ENCODE measurements at regions not wholly inside any gene's neighbourhood (a gene's known extent, or its start where the extent isn't known, plus 50 kb on each side); places are given as distances from the start of the nearest gene placed in this dataset.

DNA sequence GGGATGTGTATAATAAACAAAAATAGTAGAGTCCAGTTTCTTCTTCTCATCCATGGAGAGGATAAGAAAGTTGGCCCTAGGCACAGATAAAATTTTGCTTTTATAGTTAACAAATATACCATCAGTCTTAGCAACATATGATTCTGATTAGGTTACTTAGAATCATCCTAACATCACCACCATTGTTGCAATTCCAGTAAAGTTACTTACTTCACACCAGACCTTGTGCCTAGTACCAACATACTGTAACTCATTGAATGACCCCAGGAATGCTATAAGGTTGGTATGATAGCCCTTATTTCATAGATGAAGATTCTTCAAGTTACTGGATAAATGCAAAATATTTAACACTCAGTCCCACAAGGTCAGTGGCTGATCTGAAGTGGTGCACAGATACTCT lies 183.8 kb upstream of the ATP2B1 start:
- DNase-seq = no peak
- in situ Hi-C loops (cut with HindIII; ENCODE audit: low pct_ligation_motif_present, low pct_unique_long_range_greater_than_20kb, low sequenced_read_pairs) = no loop called here

DNA sequence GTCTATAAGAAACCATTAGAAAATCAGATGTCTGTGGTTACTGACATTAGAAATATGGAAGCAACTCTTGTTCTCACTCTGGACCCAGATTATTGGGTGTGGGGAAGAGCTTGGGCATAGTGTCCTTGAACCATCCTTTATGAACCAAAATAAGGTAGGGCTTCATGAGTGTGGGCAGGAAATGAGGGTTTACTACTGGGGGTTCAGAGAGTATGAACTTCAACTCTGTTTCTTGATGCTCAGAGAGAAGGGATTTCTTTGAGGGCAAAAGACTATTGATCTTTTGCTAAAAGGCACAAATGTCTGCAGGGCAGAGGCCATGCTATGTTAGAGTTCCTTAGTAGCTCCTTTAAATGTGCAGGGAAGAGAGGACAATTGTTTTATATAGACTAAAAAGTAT lies 183.3 kb upstream of the ATP2B1 start:
- in situ Hi-C loops (cut with HindIII; ENCODE audit: low pct_ligation_motif_present, low pct_unique_long_range_greater_than_20kb, low sequenced_read_pairs) = no loop called here

DNA sequence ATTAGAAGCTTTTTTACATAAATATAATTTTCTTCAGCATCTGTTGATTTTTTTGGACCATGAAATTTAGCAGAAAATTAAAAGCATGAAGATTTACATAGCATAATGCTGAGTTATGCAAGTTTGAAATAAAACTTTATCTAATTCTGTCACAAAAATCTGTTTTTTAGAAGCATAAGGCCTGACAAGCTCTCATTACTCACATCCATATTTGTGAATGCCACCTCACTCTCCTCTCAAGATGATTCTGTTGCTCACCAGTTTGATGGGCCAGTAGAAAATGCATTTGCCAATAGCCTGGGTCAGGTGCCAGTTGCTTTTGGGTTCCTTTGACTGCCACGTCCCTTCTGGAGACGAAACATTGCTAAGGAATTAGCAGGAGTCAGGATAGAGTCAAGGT lies 181.5 kb upstream of the ATP2B1 start:
- in situ Hi-C loops (cut with HindIII; ENCODE audit: low pct_ligation_motif_present, low pct_unique_long_range_greater_than_20kb, low sequenced_read_pairs) = no loop called here
- no peak for DNase-seq

More for the DNA sequence above, 183.3 kb upstream of the ATP2B1 start:
- DNase-seq = no peak

DNA sequence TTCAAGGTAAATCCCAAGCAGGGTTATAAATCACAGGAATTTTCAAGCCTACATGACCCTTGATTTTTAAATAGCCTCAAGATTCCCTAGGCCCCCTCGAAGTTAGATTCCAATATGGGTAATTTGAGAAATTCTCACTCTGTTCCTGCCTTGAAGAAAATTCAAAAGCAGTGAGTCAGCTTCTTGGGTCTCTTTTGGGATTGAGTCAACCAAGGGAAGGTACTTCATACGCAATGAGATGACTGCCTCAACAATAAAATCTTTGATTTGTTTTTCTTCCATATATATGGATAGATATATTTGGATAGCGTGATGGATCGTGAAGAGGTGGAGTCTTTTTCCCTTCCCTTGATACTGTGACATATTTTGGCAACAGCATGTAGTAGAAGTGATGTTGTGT lies 180.4 kb upstream of the ATP2B1 start:
- in situ Hi-C loops (cut with HindIII; ENCODE audit: low pct_ligation_motif_present, low pct_unique_long_range_greater_than_20kb, low sequenced_read_pairs) = no loop called here
- no peak for DNase-seq

DNA sequence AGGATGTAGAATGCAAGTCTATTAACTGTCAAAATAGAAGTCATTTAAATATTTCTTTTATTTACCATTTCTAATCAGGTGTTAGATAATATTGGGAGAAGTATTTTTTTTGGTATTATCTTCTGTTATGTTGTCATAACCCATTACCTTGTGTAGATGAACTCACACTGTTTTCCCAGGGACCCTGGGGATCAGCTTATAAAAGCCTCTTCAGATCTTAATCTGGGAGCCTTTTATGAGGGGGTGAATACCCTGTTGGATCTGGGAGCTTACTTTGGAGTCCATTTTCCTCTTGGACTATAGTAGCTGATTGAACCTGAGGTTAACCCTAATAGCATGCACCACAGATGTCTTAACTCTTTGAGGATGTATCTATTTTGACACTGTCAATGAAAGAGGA lies 176.3 kb upstream of the ATP2B1 start:
- in situ Hi-C loops (cut with HindIII; ENCODE audit: low pct_ligation_motif_present, low pct_unique_long_range_greater_than_20kb, low sequenced_read_pairs) = no loop called here
- no peak for DNase-seq

DNA sequence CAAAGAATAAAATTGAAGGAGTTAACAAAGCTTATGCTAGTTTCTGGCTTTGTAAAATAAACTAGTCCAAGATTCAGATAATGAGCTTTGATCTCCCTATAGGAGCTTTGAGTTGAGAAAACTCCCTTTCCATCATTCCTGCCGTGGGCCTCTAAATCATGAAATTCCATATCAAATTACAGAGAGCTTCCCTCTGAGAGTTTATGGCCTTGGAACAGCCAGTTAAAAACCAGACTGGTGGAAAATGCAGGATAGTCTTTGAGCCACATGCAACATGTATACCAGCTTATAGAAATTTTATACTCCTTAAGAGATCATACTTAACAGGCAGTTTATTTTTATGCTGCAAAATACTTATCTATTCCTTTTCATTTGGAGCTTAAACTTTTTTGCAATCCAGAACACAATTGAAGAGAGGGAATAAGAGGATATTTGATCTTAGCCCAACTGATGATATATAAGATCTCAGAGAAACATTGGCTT lies 175.8 kb upstream of the ATP2B1 start:
- DNase-seq = no peak
- in situ Hi-C loops (cut with HindIII; ENCODE audit: low pct_ligation_motif_present, low pct_unique_long_range_greater_than_20kb, low sequenced_read_pairs) = no loop called here

DNA sequence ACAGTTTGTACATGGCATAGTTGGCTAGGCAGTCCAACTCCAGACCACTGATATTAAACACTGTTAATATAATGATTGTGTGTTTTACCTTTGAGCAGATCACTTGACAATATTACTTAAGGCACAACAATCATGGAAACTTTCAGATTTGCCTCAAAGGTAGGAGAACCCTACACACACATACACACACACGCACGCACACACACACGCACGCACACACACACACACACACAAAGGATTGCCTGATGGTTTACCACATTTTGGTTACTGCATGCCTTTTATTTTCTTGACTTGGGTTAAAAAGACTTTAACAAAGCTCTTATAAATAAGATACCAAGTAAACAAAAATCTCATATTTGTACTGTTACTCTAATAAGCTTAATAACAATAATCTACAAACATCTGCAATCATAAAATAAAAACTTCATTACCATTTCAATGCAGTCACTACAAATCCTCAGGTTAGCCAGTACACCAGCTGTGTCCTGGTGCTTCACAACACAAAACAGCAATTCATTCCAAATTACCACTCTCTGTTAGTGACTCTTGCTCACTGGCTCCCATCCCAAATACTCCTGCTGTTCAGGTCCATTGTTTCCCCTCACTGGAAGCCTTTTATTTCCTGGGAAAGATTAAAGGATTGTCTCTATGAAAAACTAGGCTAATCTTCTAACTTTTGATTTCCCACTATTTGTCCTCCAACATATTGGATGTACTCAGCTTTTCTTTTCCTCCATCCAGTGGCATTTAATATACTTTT lies 175.2 kb upstream of the ATP2B1 start:
- no peak for DNase-seq
- in situ Hi-C loops (cut with HindIII; ENCODE audit: low pct_ligation_motif_present, low pct_unique_long_range_greater_than_20kb, low sequenced_read_pairs) = no loop called here

DNA sequence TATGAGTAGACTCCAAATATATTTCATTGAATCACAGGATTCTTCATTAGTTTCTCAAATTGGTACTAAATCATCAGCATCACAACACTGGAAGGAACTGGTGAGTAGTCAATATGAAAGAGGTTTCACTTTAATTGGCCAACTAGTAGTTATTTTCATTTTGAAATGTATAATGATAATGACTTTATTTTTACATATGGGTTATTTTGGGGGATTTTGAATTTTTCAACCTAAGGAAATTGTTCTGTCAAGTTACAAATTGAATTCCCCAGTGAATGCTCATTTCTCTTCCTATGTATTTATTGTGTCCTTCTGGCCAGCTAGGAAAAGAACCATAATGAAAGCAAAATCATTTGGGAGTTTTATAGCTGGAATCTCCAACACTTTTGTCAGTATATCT lies 174.2 kb upstream of the ATP2B1 start:
- in situ Hi-C loops (cut with HindIII; ENCODE audit: low pct_ligation_motif_present, low pct_unique_long_range_greater_than_20kb, low sequenced_read_pairs) = no loop called here
- no peak for DNase-seq

DNA sequence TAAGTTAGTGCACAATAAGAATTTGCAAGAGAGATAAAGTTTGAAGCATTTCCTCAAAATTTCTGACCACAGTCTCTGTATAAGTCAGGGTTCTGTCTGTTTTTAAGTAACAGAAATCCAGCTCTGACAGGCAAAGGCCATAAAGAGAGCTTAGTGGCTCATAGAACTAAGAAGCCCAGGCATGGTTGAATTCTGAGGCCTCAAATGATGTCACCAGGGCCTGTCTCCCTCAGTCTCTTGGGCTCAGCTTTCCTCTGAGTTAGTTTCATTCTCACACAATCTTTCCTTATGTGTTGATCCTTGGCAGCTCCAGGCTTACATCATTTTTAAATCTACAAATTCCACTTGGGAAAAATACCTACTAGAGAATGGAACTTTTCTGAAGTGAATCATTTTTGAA lies 173.4 kb upstream of the ATP2B1 start:
- no peak for DNase-seq
- in situ Hi-C loops (cut with HindIII; ENCODE audit: low pct_ligation_motif_present, low pct_unique_long_range_greater_than_20kb, low sequenced_read_pairs) = no loop called here

DNA sequence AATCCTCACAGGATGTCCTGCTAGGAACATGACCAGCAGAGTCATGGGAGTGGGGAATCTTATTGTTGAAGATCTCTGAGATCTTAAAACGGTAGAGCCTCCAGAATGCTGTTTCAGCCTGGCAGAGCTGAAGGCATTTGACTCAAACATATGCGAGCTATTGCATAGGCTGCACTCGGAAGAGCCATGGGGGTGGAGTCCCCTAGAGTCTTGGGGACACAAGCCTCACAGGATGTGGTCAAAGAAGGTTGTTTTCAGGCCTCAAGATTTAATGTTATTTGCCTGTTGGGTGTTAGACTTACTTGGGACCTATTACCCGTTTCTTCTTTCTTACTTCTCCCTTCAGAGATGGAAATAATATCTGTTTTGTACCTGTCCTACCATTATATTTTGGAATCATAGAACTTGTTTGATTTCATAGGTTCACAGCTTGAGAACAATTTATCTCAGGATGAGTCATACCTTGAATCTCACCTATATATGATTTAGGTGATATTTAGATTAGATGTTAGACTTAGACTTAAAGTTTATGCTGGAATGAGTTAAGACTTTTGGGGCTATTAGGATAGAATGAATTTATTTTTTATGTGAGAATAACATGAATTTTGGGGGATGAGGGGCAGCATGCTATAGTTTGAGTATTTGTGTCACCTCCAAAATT lies 172.2 kb upstream of the ATP2B1 start:
- DNase-seq = no peak
- in situ Hi-C loops (cut with HindIII; ENCODE audit: low pct_ligation_motif_present, low pct_unique_long_range_greater_than_20kb, low sequenced_read_pairs) = no loop called here

DNA sequence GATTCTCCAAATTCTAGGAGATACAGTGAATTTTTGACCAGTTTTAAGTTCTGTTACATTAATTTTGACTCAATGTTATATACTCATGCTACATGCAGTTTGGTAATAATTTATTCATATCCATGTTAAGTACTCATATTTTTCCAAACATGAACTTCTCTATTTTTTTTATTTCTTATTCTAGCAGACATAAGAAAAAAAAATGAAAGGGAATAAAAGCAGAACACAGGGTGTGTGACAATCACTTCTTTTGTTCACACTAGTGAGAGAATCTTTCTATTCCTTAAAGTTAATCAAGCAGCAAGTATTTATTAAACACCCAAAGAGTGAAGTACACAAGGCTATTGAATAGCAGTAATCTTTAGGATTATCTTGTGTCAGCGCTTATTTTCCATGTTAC lies 171.1 kb upstream of the ATP2B1 start:
- DNase-seq = no peak
- in situ Hi-C loops (cut with HindIII; ENCODE audit: low pct_ligation_motif_present, low pct_unique_long_range_greater_than_20kb, low sequenced_read_pairs) = no loop called here

DNA sequence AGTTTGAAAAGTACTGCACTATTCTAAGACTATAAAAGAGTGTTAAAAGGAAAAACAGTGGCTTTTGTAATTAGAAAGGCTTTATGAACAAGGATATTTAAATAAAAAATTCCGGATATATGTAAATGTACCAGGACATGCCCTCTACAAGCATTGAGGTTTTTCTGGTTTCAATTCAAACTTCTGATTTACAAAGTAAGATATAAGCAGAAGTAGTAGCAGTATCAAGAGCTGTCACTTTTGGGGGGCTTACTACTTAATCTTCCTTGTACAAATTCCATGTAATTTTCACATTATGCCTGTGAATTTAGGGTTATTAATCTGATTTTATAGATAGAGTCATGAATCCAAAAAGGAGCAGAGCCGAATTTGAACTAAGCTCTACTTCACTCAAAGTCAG lies 170.3 kb upstream of the ATP2B1 start:
- in situ Hi-C loops (cut with HindIII; ENCODE audit: low pct_ligation_motif_present, low pct_unique_long_range_greater_than_20kb, low sequenced_read_pairs) = no loop called here
- no peak for DNase-seq

DNA sequence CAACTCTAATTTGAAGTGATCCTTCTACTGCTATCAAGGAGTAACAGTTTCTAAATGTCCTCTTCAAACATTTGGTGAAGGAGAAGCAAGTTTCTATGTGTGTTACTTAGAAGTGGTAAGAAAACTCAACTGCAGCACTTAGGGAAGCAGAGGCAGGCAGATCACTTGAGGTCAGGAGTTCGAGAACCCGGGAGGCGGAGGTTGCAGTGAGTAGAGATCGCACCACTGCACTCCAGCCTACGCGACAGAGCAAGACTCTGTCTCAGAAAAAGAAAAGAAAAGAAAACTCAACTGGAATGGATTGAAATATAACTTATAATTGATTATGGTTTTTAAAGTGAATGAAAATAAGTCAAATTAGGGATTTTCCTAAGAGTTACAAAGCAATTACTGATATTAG lies 169.7 kb upstream of the ATP2B1 start:
- DNase-seq = no peak
- in situ Hi-C loops (cut with HindIII; ENCODE audit: low pct_ligation_motif_present, low pct_unique_long_range_greater_than_20kb, low sequenced_read_pairs) = no loop called here

DNA sequence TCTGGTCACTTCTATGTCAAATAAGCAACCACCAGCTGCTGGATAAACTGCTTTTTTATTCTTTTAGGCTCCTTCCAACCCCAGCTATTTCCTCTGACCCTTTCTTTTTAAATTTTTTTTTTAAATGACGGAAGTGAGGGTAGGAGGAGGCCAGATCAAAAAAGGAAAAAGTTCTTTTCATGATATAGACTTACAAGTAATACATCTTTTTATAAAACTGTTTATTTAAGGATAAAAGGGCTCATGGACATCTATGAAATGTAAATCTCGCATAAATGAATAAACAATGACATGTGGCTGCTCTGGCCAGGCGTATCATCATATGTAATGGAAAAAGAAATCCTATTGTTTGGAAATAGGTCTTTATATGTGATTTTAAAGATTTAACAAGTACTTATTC lies 169.0 kb upstream of the ATP2B1 start:
- in situ Hi-C loops (cut with HindIII; ENCODE audit: low pct_ligation_motif_present, low pct_unique_long_range_greater_than_20kb, low sequenced_read_pairs) = no loop called here
- DNase-seq = no peak

DNA sequence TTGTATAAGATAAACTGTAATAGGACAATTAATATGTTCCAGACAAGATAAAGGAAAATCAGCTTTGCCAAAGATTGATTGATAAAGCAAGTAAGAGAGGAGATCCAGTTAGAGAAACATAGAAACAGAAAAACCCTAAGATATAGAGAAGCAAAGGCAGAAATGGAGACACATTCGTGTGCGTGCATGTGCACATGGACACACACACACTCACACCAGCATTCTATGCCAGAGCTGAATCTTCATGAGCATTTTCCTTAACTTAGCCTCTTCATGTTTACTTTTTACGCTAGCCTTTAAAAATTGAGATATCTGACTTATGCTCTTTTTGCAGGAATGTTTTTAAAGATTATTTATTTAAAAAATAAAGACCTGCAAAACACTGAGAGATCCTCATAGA lies 168.5 kb upstream of the ATP2B1 start:
- in situ Hi-C loops (cut with HindIII; ENCODE audit: low pct_ligation_motif_present, low pct_unique_long_range_greater_than_20kb, low sequenced_read_pairs) = no loop called here
- no peak for DNase-seq

DNA sequence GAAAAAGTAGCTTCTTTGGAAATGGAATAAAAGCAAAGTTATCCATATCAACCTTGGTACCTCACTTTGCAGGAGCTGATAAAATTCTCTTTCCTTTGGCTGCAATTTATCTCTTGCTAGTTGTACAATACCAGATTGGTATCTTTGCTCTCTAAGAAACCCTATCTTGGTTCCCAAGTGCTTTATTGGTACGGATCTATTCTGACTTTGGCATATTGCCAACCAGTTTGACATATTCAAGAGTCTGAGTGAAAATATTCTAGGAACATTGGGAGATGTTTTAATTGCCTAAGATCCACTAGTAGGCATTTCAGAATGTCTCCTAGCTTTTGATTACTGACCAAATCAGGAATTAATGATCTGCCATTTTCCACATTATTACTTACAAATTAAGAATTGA lies 167.2 kb upstream of the ATP2B1 start:
- in situ Hi-C loops (cut with HindIII; ENCODE audit: low pct_ligation_motif_present, low pct_unique_long_range_greater_than_20kb, low sequenced_read_pairs) = no loop called here
- no peak for DNase-seq

DNA sequence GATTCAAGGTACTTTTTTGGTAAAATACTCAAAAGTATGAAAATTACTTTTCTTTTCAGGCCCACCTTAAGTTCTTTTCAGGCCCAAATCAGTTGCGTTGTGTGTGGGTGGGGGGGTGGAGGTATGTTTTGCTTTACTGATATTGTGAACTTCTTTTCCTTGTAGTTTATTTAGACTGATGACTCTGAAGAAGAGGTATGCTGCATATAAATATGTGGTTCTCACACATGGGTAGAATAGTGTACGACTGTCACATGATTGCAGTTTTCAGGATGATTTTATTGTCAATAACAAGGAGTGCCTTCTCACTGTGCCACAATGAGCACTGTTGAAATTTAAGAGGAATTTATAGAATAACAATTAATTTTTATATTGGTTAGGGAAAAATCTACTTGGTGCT lies 166.6 kb upstream of the ATP2B1 start:
- DNase-seq = no peak
- in situ Hi-C loops (cut with HindIII; ENCODE audit: low pct_ligation_motif_present, low pct_unique_long_range_greater_than_20kb, low sequenced_read_pairs) = no loop called here

DNA sequence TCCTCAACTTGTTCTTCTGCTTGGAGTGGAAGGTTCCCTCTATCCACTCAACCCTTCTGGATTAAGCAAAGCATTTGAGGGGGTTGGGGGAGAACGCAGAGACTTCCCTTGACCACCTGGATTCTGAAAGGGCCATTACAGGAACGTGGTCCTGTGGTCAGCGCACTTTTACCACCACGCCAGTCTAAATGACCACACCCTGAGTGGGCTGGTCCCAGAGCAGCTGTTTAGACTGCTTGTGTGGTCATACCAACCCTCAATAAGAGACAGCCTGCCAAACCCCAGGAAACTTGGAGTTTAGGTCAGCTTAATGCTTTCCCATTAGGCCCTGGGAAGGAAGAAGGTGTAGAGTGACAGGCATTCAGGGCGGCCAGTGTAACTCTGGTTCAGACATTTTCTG lies 165.5 kb upstream of the ATP2B1 start:
- in situ Hi-C loops (cut with HindIII; ENCODE audit: low pct_ligation_motif_present, low pct_unique_long_range_greater_than_20kb, low sequenced_read_pairs) = no loop called here
- DNase-seq = no peak

DNA sequence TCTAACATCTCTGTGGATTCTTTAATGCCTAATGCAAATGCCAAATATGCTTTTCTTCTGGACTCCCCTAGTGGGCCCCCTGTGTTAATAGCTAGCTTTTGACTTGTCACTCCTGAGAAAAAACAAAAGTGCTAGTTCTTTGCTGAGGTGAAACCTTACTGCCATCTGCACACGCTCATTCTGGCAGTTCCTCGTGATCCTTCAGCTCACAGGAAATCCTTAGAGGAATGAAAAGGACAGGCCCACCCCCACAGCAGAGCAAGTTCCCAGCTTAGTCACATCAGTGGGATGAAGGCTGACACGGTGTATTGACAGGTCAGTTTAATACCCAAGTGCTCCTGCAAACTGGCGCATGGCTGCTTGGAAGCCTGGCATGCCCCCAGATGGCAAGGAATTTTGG lies 165.1 kb upstream of the ATP2B1 start:
- in situ Hi-C loops (cut with HindIII; ENCODE audit: low pct_ligation_motif_present, low pct_unique_long_range_greater_than_20kb, low sequenced_read_pairs) = no loop called here
- no peak for DNase-seq

DNA sequence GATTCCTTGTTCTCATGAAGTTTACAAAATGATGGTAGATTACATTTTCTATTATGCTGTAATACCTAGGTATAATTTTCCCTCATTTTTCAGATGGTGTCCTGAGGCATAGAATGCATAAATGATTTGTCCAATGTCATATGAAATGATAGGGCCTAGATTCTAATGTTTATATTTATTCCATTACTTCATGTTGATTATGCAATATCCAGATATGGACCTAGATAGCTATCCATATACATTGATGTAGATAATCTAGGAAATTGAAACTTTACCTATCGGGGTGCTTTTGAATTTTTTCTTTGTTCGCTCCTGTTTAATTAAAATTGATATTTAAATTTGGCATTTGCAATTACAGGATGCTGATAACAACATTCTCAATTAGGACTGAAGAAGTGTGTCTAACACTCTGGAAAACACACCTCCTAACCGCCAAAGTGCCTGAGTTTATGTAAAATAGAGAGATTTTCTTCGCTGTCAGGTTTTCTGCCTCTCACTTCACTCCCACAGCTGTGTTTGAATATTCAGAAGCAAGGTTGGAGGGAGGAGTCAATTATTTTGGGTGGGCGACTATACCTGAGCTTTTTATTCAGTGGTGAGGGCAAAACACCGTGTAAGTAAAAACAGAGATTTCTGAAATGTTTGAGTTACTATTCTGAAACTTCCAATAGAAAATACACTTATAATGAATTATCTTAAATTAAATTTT lies 164.4 kb upstream of the ATP2B1 start:
- in situ Hi-C loops (cut with HindIII; ENCODE audit: low pct_ligation_motif_present, low pct_unique_long_range_greater_than_20kb, low sequenced_read_pairs) = no loop called here
- DNase-seq = no peak

Data from ACHN (cell line).